A549 (cell line): ENCODE measurements at regions not wholly inside any gene's neighbourhood (a gene's known extent, or its start where the extent isn't known, plus 50 kb on each side); places are given as distances from the start of the nearest gene placed in this dataset.

Source experiments
- EP300 ChIP-seq, 2 experiments: fragments of >200 bp; sonication (Bioruptor Twin); formaldehyde crosslinking; IDR thresholded peaks; 2 replicates in 1 of 2; 3 replicates in 1 of 2; pipeline ENCODE4 v1.6.1; 2016 to 2017
- FOSL2 ChIP-seq, 2 experiments: fragments of 450-650 bp in 1 of 2; fragments of >200 bp in 1 of 2; sonication (Bioruptor Twin) in 1 of 2; formaldehyde crosslinking; IDR thresholded peaks; 2 replicates each; pipeline versions ENCODE4 v1.5.0 to v1.6.1; 2016 to 2020; ENCODE audit warnings: mild to moderate bottlenecking in 1 of 2, moderate library complexity in 1 of 2
- JUN ChIP-seq, 2 experiments: fragments of >200 bp; sonication (Bioruptor Twin); formaldehyde crosslinking; IDR thresholded peaks; 2 replicates in 1 of 2; 3 replicates in 1 of 2; pipeline ENCODE4 v1.6.1; 2016 to 2017
- KDM5A ChIP-seq: fragments of 200-600 bp; sonication (generic); IDR thresholded peaks from 2 replicates; pipeline ENCODE4 v1.6.1; 2016; ENCODE audit warnings: antibody characterized with exemption, mild to moderate bottlenecking
- POLR2AphosphoS2 ChIP-seq: conservative IDR thresholded peaks from 2 replicates; pipeline ENCODE4 v1.6.1; 2012; ENCODE audit warnings: low read length, improper control_type of control experiment, inconsistent platforms
- SREBF2 ChIP-seq: fragments of 450-650 bp; IDR thresholded peaks from 2 replicates; pipeline ENCODE4 v1.6.1; 2014; ENCODE audit warnings: mild to moderate bottlenecking, moderate library complexity
- ZSCAN20 ChIP-seq: fragments of 250-450 bp; sonication (Bioruptor Pico); IDR thresholded peaks from 2 replicates; pipeline ENCODE4 v1.8.0; 2022; ENCODE audit warnings: mild to moderate bottlenecking, moderate library complexity
- TF ChIP-seq, protein P1 (sequence below): IDR thresholded peaks from 2 replicates; pipeline ENCODE4 v1.6.1; 2012
- TF ChIP-seq, protein P2 (sequence below): fragments of >200 bp; sonication (Bioruptor Twin); formaldehyde crosslinking; IDR thresholded peaks from 3 replicates; pipeline ENCODE4 v1.5.1; 2016
- TF ChIP-seq, protein P3 (sequence below): fragments of 150-350 bp; IDR thresholded peaks from 2 replicates; pipeline ENCODE4 v1.6.1; 2014; ENCODE audit warnings: low read depth, mild to moderate bottlenecking, low read length
- TF ChIP-seq, protein P4 (sequence below): fragments of 200-600 bp; sonication (generic); IDR thresholded peaks from 2 replicates; pipeline ENCODE4 v1.6.1; 2016; ENCODE audit warnings: antibody characterized with exemption, mild to moderate bottlenecking, moderate library complexity

DNA sequence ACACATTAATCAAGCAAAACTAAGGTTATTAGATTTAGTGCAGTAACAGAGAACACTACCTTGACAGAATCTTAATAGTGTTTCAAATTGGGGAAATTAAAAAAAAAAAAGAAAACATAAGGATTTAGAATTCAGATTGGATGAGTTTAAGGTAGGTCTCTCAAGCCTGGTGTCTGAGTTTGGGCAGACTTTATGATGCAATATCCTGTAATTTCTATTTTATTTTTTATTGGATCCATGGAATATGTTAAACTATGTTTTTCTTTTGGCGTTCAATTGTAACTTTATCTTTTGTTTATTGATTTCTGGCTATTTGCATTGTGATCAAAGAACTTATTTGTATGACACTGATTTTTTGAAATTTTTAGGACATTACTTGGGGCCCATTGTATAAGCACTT, 394.1 kb upstream of the NETO1 start:
- TF ChIP-seq, protein P1, sequence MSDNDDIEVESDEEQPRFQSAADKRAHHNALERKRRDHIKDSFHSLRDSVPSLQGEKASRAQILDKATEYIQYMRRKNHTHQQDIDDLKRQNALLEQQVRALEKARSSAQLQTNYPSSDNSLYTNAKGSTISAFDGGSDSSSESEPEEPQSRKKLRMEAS = no peak
- TF ChIP-seq ZSCAN20 = no peak
- TF ChIP-seq, protein P2, sequence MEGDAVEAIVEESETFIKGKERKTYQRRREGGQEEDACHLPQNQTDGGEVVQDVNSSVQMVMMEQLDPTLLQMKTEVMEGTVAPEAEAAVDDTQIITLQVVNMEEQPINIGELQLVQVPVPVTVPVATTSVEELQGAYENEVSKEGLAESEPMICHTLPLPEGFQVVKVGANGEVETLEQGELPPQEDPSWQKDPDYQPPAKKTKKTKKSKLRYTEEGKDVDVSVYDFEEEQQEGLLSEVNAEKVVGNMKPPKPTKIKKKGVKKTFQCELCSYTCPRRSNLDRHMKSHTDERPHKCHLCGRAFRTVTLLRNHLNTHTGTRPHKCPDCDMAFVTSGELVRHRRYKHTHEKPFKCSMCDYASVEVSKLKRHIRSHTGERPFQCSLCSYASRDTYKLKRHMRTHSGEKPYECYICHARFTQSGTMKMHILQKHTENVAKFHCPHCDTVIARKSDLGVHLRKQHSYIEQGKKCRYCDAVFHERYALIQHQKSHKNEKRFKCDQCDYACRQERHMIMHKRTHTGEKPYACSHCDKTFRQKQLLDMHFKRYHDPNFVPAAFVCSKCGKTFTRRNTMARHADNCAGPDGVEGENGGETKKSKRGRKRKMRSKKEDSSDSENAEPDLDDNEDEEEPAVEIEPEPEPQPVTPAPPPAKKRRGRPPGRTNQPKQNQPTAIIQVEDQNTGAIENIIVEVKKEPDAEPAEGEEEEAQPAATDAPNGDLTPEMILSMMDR = no peak
- TF ChIP-seq EP300 (IDR thresholded peaks at IDR 0.05) = no peak
- TF ChIP-seq FOSL2 (IDR thresholded peaks at IDR 0.05) = no peak
- no peak for TF ChIP-seq FOSL2 (CRISPR knock-in tag; IDR thresholded peaks at IDR 0.05)
- TF ChIP-seq, protein P3, sequence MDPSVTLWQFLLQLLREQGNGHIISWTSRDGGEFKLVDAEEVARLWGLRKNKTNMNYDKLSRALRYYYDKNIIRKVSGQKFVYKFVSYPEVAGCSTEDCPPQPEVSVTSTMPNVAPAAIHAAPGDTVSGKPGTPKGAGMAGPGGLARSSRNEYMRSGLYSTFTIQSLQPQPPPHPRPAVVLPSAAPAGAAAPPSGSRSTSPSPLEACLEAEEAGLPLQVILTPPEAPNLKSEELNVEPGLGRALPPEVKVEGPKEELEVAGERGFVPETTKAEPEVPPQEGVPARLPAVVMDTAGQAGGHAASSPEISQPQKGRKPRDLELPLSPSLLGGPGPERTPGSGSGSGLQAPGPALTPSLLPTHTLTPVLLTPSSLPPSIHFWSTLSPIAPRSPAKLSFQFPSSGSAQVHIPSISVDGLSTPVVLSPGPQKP = no peak
- TF ChIP-seq, protein P4, sequence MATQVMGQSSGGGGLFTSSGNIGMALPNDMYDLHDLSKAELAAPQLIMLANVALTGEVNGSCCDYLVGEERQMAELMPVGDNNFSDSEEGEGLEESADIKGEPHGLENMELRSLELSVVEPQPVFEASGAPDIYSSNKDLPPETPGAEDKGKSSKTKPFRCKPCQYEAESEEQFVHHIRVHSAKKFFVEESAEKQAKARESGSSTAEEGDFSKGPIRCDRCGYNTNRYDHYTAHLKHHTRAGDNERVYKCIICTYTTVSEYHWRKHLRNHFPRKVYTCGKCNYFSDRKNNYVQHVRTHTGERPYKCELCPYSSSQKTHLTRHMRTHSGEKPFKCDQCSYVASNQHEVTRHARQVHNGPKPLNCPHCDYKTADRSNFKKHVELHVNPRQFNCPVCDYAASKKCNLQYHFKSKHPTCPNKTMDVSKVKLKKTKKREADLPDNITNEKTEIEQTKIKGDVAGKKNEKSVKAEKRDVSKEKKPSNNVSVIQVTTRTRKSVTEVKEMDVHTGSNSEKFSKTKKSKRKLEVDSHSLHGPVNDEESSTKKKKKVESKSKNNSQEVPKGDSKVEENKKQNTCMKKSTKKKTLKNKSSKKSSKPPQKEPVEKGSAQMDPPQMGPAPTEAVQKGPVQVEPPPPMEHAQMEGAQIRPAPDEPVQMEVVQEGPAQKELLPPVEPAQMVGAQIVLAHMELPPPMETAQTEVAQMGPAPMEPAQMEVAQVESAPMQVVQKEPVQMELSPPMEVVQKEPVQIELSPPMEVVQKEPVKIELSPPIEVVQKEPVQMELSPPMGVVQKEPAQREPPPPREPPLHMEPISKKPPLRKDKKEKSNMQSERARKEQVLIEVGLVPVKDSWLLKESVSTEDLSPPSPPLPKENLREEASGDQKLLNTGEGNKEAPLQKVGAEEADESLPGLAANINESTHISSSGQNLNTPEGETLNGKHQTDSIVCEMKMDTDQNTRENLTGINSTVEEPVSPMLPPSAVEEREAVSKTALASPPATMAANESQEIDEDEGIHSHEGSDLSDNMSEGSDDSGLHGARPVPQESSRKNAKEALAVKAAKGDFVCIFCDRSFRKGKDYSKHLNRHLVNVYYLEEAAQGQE = no peak
- TF ChIP-seq SREBF2 = no peak
- TF ChIP-seq KDM5A = no peak
- TF ChIP-seq POLR2AphosphoS2 = no peak
- no peak for TF ChIP-seq JUN (IDR thresholded peaks at IDR 0.05)
